SK-N-SH (cell line): ENCODE measurements at regions not wholly inside any gene's neighbourhood (a gene's known extent, or its start where the extent isn't known, plus 50 kb on each side); places are given as distances from the start of the nearest gene placed in this dataset.

Source experiments
- CTCF ChIA-PET: fragments of 300-600, 350-600 bp; formaldehyde crosslinking; extraction: SDS; loops from one replicate; lab custom pipeline; 2021; lab: Yijun Ruan, JAX
- POLR2A ChIA-PET: fragments of 350-600 bp; sonication (Branson Sonifier 250); formaldehyde crosslinking; extraction: SDS; loops from one replicate; lab custom pipeline; 2020; ENCODE audit warnings: antibody characterized with exemption, inconsistent platforms; lab: Yijun Ruan, JAX
- DNase-seq: peaks from one replicate; pipeline ENCODE4 v3.0.0; 2012
- H2AFZ ChIP-seq: fragments of 200-600 bp; sonication (generic); 2 replicates; pipeline ENCODE4 v1.8.1; 2016; ENCODE audit warnings: antibody characterized with exemption, mild to moderate bottlenecking, low read depth
- H3F3A ChIP-seq: fragments of 200-600 bp; sonication (generic); replicated peaks from 2 replicates; pipeline ENCODE3; 2016; ENCODE audit warnings: antibody characterized with exemption, mild to moderate bottlenecking; ENCODE audit not compliant: insufficient read depth
- H3K27ac ChIP-seq, 2 experiments: fragments of 200-500 bp in 1 of 2; fragments of 200-600 bp in 1 of 2; sonication (Bioruptor generic) in 1 of 2; sonication (generic), shearing (Covaris generic) in 1 of 2; 2 replicates each; pipeline versions ENCODE4 v1.5.1 to v1.6.1; 2014 to 2016; ENCODE audit warnings: low read depth in 2 of 2, inconsistent platforms in 1 of 2, low read length in 1 of 2, mild to moderate bottlenecking in 1 of 2, mixed read lengths in 1 of 2
- H3K27me3 ChIP-seq: fragments of 200-600 bp; sonication (generic), shearing (Covaris generic); 2 replicates; pipeline ENCODE4 v1.6.1; 2016; ENCODE audit warnings: mixed run types; ENCODE audit not compliant: insufficient read depth
- H3K36me3 ChIP-seq, 2 experiments: fragments of 200-500 bp in 1 of 2; fragments of 200-600 bp in 1 of 2; sonication (Bioruptor generic) in 1 of 2; sonication (generic) in 1 of 2; replicated peaks in 1 of 2; 2 replicates each; pipeline versions ENCODE3 to v1.5.1; 2014 to 2016; ENCODE audit warnings: low read length in 1 of 2, mild to moderate bottlenecking in 1 of 2; ENCODE audit not compliant: insufficient read depth in 2 of 2, control insufficient read depth in 1 of 2
- H3K4me1 ChIP-seq, 2 experiments: fragments of 200-500 bp in 1 of 2; fragments of 200-600 bp in 1 of 2; sonication (Bioruptor generic) in 1 of 2; sonication (generic), shearing (Covaris generic) in 1 of 2; 2 replicates each; pipeline versions ENCODE4 v1.5.1 to v1.6.1; 2014 to 2016; ENCODE audit warnings: low read depth in 1 of 2, low read length in 1 of 2, mixed run types in 1 of 2; ENCODE audit not compliant: insufficient read depth in 2 of 2, control insufficient read depth in 1 of 2
- H3K4me2 ChIP-seq: fragments of 200-600 bp; sonication (generic), shearing (Covaris generic); 2 replicates; pipeline ENCODE4 v1.6.1; 2017; ENCODE audit warnings: mixed run types
- H3K4me3 ChIP-seq, 2 experiments: fragments of 200-500 bp in 1 of 2; fragments of 200-600 bp in 1 of 2; sonication (Bioruptor generic) in 1 of 2; sonication (generic), shearing (Covaris generic) in 1 of 2; 2 replicates each; pipeline versions ENCODE4 v1.5.1 to v1.8.1; 2014 to 2016; ENCODE audit warnings: low read depth in 2 of 2, inconsistent platforms in 1 of 2, low read length in 1 of 2, mild to moderate bottlenecking in 1 of 2, mixed read lengths in 1 of 2, moderate library complexity in 1 of 2
- H3K79me2 ChIP-seq: fragments of 200-600 bp; sonication (generic); 2 replicates; pipeline ENCODE4 v1.8.1; 2017; ENCODE audit warnings: mild to moderate bottlenecking; ENCODE audit not compliant: insufficient read depth
- H3K9ac ChIP-seq: fragments of 200-600 bp; sonication (generic); 2 replicates; pipeline ENCODE4 v1.6.1; 2017; ENCODE audit warnings: mixed run types
- H3K9me2 ChIP-seq: fragments of 200-600 bp; sonication (generic); 2 replicates; pipeline ENCODE4 v1.6.1; 2017; ENCODE audit warnings: mixed run types
- H3K9me3 ChIP-seq: fragments of 200-600 bp; sonication (generic); 2 replicates; pipeline ENCODE4 v1.6.1; 2017; ENCODE audit warnings: mixed run types, mild to moderate bottlenecking, moderate library complexity
- H4K20me1 ChIP-seq: fragments of 200-600 bp; sonication (generic); 2 replicates; pipeline ENCODE4 v1.6.1; 2017; ENCODE audit warnings: mild to moderate bottlenecking, mixed run types; ENCODE audit not compliant: insufficient read depth
- CTCF ChIP-seq: fragments of 200-600 bp; sonication (generic); IDR thresholded peaks from 2 replicates; pipeline ENCODE4 v1.6.1; 2017; ENCODE audit warnings: antibody characterized with exemption, mild to moderate bottlenecking, moderate library complexity
- EP300 ChIP-seq, 2 experiments: IDR thresholded peaks; 2 replicates each; pipeline versions ENCODE4 v1.4.0 to v1.6.1; 2012; ENCODE audit warnings: borderline replicate concordance in 1 of 2, low read depth in 1 of 2, low read length in 1 of 2
- FOSL2 ChIP-seq: IDR thresholded peaks from 2 replicates; pipeline ENCODE4 v1.4.0; 2012; ENCODE audit warnings: low read depth, mild to moderate bottlenecking, moderate library complexity, borderline replicate concordance
- FOXJ3 ChIP-seq: sonication (generic); formaldehyde crosslinking; IDR thresholded peaks from 2 replicates; pipeline ENCODE4 v1.5.1; 2020; ENCODE audit warnings: mild to moderate bottlenecking, missing genetic modification reagents
- GATA2 ChIP-seq: sonication (generic); formaldehyde crosslinking; IDR thresholded peaks from 2 replicates; pipeline ENCODE4 v1.5.0; 2020; ENCODE audit warnings: mild to moderate bottlenecking, missing genetic modification reagents
- JUND ChIP-seq: IDR thresholded peaks from 2 replicates; pipeline ENCODE4 v1.4.0; 2012
- MAX ChIP-seq: IDR thresholded peaks from 2 replicates; pipeline ENCODE4 v1.4.0; 2012; ENCODE audit warnings: low read depth
- MEF2A ChIP-seq: IDR thresholded peaks from 2 replicates; pipeline ENCODE4 v1.4.0; 2012; ENCODE audit warnings: low read depth, borderline replicate concordance
- MXI1 ChIP-seq: IDR thresholded peaks from 2 replicates; pipeline ENCODE4 v1.6.1; 2012; ENCODE audit warnings: mild to moderate bottlenecking, low read depth, low read length, improper control_type of control experiment
- PBX3 ChIP-seq: IDR thresholded peaks from 2 replicates; pipeline ENCODE4; 2012
- POLR2AphosphoS5 ChIP-seq: IDR thresholded peaks from 2 replicates; pipeline ENCODE4 v1.6.1; 2012; ENCODE audit warnings: low read depth, low read length
- RCOR1 ChIP-seq: fragments of 150-350 bp; IDR thresholded peaks from 2 replicates; pipeline ENCODE4 v1.6.1; 2017; ENCODE audit warnings: antibody characterized with exemption, low read length
- RFX5 ChIP-seq: IDR thresholded peaks from 2 replicates; pipeline ENCODE4 v1.6.1; 2012; ENCODE audit warnings: mild to moderate bottlenecking, improper control_type of control experiment, low read length
- RXRA ChIP-seq: IDR thresholded peaks from 2 replicates; pipeline ENCODE4 v1.4.0; 2012; ENCODE audit warnings: low read depth, mild to moderate bottlenecking, borderline replicate concordance
- SMC3 ChIP-seq: IDR thresholded peaks from 2 replicates; pipeline ENCODE4 v1.6.1; 2012; ENCODE audit warnings: low read depth, low read length, improper control_type of control experiment
- TEAD4 ChIP-seq: IDR thresholded peaks from 2 replicates; pipeline ENCODE4 v1.4.0; 2012; ENCODE audit warnings: mild to moderate bottlenecking, borderline replicate concordance; ENCODE audit not compliant: insufficient read depth
- USF2 ChIP-seq: fragments of 150-350 bp; IDR thresholded peaks from 2 replicates; pipeline ENCODE4 v1.6.1; 2017; ENCODE audit warnings: antibody characterized with exemption, low read length, low read depth, borderline replicate concordance
- WGBS: methylation state at CpG from one replicate; pipeline ENCODE4 v1.1.6; 2017; ENCODE audit warnings: low lambda C conversion rate; 5-methylcytosine and 5-hydroxymethylcytosine counted together
- TF ChIP-seq, protein P1 (sequence below): IDR thresholded peaks from 2 replicates; pipeline ENCODE4 v1.4.0; 2012; ENCODE audit warnings: low read depth, borderline replicate concordance

DNA sequence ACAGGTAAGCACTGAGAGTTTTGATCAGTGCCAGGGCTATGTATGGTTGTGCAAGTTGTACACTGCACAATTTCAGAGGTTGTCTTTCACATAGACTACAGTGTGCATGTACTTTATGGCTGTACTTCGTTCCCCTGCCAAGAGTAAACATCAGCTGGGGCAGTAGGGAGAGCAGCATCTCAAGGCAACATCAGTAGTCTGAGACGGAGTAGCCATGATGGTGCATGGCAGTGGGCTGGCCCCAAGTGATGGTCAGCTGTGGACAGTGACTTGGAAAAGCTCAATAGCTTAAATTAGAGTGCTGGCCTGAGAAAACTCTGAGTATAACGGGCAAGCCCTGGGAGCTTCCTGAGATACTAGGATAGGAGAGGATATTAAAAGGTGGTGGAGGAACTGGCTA lies 165.5 kb downstream of the TFAP2B start:
- H4K20me1 ChIP-seq: no peaks in the 10 kb centered on the region
- H3K4me3 ChIP-seq: no peak overlapping the region
- H3K27ac ChIP-seq: no peak overlapping the region
- no peaks in the 10 kb centered on the region for H3F3A ChIP-seq
- no peak overlapping the region for H2AFZ ChIP-seq
- WGBS: 16% methylated on average over 3 of the region's 3 CpGs
- no peaks in the 10 kb centered on the region for H3K9me3 ChIP-seq
- CTCF ChIA-PET: interaction anchor here (0.8 kb wide), 1 partner anchor 11 kb away, joined by 3 read pairs; no protein-coding TSS in a partner anchor
- no peaks in the 10 kb centered on the region for H3K9me2 ChIP-seq
- H3K36me3 ChIP-seq: no peaks in the 10 kb centered on the region
- no peak for DNase-seq
- TF ChIP-seq RXRA (no peak), SMC3 (no peak), JUND (no peak), CTCF (no peak), GATA2 (CRISPR knock-in tag) (no peak), MEF2A (no peak), POLR2AphosphoS5 (no peak), RCOR1 (no peak), EP300 (IDR thresholded peaks at IDR 0.05; ENCODE audit: borderline replicate concordance in 1 of 2, low read depth in 1 of 2, low read length in 1 of 2) (no peak), FOXJ3 (no peak), RFX5 (no peak), USF2 (no peak), FOSL2 (no peak), PBX3 (no peak), MAX (no peak), TEAD4 (no peak), MXI1 (no peak)
- TF ChIP-seq, protein P1, sequence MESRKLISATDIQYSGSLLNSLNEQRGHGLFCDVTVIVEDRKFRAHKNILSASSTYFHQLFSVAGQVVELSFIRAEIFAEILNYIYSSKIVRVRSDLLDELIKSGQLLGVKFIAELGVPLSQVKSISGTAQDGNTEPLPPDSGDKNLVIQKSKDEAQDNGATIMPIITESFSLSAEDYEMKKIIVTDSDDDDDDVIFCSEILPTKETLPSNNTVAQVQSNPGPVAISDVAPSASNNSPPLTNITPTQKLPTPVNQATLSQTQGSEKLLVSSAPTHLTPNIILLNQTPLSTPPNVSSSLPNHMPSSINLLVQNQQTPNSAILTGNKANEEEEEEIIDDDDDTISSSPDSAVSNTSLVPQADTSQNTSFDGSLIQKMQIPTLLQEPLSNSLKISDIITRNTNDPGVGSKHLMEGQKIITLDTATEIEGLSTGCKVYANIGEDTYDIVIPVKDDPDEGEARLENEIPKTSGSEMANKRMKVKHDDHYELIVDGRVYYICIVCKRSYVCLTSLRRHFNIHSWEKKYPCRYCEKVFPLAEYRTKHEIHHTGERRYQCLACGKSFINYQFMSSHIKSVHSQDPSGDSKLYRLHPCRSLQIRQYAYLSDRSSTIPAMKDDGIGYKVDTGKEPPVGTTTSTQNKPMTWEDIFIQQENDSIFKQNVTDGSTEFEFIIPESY: no peak
- TF ChIP-seq, all 33 proteins: peak for 0
- Histone ChIP-seq H3K4me2 (no peak overlapping the region), H3K27me3 (no peaks in the 10 kb centered on the region), H3K79me2 (no peaks in the 10 kb centered on the region), H3K9ac (no peak overlapping the region), H3K4me1 (no peaks in the 10 kb centered on the region; a peak in 2 of 4 replicates)
- POLR2A ChIA-PET: no interaction called here
